Thyroid gland (tissue), 4 donors: ENCODE measurements at regions not wholly inside any gene's neighbourhood (a gene's known extent, or its start where the extent isn't known, plus 50 kb on each side); places are given as distances from the start of the nearest gene placed in this dataset.

Experiments
- DNase-seq, 2 donors: peaks; one replicate each; pipeline ENCODE4 v3.0.0-alpha.2; 2019
- H3K27ac ChIP-seq, 3 donors: fragments of 200-600 bp; sonication (generic); 1 replicate in 2 of 3; 2 replicates in 1 of 3; pipeline ENCODE4 v1.5.1; 2016 to 2019; ENCODE audit warnings: mild to moderate bottlenecking in 1 of 3, moderate library complexity in 1 of 3
- H3K27me3 ChIP-seq: fragments of 200-600 bp; sonication (generic); one replicate; pipeline ENCODE4 v1.5.1; 2019
- H3K36me3 ChIP-seq, 2 donors: fragments of 200-600 bp; sonication (generic); one replicate each; pipeline ENCODE4 v1.5.1; 2016 to 2019
- H3K4me1 ChIP-seq, 2 donors: fragments of 200-600 bp; sonication (generic); one replicate each; pipeline ENCODE4 v1.5.1; 2017 to 2019
- H3K4me3 ChIP-seq, 3 donors: fragments of 200-600 bp; sonication (generic); replicated peaks in 1 of 3; 1 replicate in 2 of 3; 2 replicates in 1 of 3; pipeline ENCODE4 v1.5.1; 2016; ENCODE audit warnings: mild to moderate bottlenecking in 1 of 3
- H3K9me3 ChIP-seq: fragments of 200-600 bp; sonication (generic); one replicate; pipeline ENCODE4 v1.5.1; 2017
- CTCF ChIP-seq, 6 experiments: fragments of 200-600 bp in 3 of 6; fragments of 450-650 bp in 3 of 6; sonication (generic) in 3 of 6; IDR thresholded peaks; one replicate each; pipeline ENCODE4 v1.5.1; 2016 to 2019; ENCODE audit warnings: antibody characterized with exemption in 6 of 6, mild to moderate bottlenecking in 2 of 6, inconsistent platforms in 1 of 6, moderate library complexity in 1 of 6
- POLR2A ChIP-seq, 2 donors: fragments of 450-650 bp; IDR thresholded peaks; one replicate each; pipeline ENCODE4 v1.6.1; 2017; ENCODE audit warnings: antibody characterized with exemption in 2 of 2, mild to moderate bottlenecking in 2 of 2, moderate library complexity in 1 of 2
- WGBS, 2 donors: methylation state at CpG; one replicate each; pipeline ENCODE4 v1.1.5; 2017; 5-methylcytosine and 5-hydroxymethylcytosine counted together
- intact Hi-C: fragments of 100-400 bp; cut with DNase I; formaldehyde crosslinking; loops from one replicate; pipeline ENCODE4 v1.15.1; 2023

GRCh38 chr15:39430389-39430788 lies 150.5 kb upstream of the THBS1 start:
- no peak overlapping the region for H3K27ac ChIP-seq
- no peak overlapping the region for H3K4me3 ChIP-seq
- no peaks in the 10 kb centered on the region for H3K27me3 ChIP-seq
- intact Hi-C loops = no loop called here
- no peak for TF ChIP-seq CTCF (IDR thresholded peaks at IDR 0.05)
- no peak for TF ChIP-seq POLR2A (IDR thresholded peaks at IDR 0.05)
- no peaks in the 10 kb centered on the region for H3K9me3 ChIP-seq
- no peak for DNase-seq
- H3K36me3 ChIP-seq = no peaks in the 10 kb centered on the region
- H3K4me1 ChIP-seq = peaks cover 20 to 32% of the 10 kb centered on the region in 2 donors
- 72 to 73% methylated on average over 3 of the region's 3 CpGs for WGBS, 2 donors

GRCh38 chr15:39431376-39431775 lies 149.5 kb upstream of the THBS1 start:
- peaks cover 20 to 32% of the 10 kb centered on the region in 2 donors for H3K4me1 ChIP-seq
- intact Hi-C loops = no loop called here

GRCh38 chr15:39432026-39432425 lies 148.9 kb upstream of the THBS1 start:
- no peak overlapping the region for H3K4me3 ChIP-seq
- no peaks in the 10 kb centered on the region for H3K27me3 ChIP-seq
- intact Hi-C loops = no loop called here
- WGBS, 2 donors = 61 to 73% methylated on average over 1 of the region's 1 CpG
- TF ChIP-seq POLR2A (IDR thresholded peaks at IDR 0.05) = no peak
- DNase-seq = no peak
- no peaks in the 10 kb centered on the region for H3K9me3 ChIP-seq
- peaks cover 20 to 32% of the 10 kb centered on the region in 2 donors for H3K4me1 ChIP-seq
- no peaks in the 10 kb centered on the region for H3K36me3 ChIP-seq
- no peak overlapping the region for H3K27ac ChIP-seq

More at GRCh38 chr15:39431376-39431775, 149.5 kb upstream of the THBS1 start:
- no peaks in the 10 kb centered on the region for H3K36me3 ChIP-seq
- H3K27me3 ChIP-seq = no peaks in the 10 kb centered on the region
- no peak overlapping the region for H3K4me3 ChIP-seq
- 52 to 66% methylated on average over 1 of the region's 1 CpG for WGBS, 2 donors
- H3K27ac ChIP-seq = no peak overlapping the region
- no peak for TF ChIP-seq POLR2A (IDR thresholded peaks at IDR 0.05)
- no peak for TF ChIP-seq CTCF (IDR thresholded peaks at IDR 0.05)
- no peak for DNase-seq
- H3K9me3 ChIP-seq = no peaks in the 10 kb centered on the region

DNA sequence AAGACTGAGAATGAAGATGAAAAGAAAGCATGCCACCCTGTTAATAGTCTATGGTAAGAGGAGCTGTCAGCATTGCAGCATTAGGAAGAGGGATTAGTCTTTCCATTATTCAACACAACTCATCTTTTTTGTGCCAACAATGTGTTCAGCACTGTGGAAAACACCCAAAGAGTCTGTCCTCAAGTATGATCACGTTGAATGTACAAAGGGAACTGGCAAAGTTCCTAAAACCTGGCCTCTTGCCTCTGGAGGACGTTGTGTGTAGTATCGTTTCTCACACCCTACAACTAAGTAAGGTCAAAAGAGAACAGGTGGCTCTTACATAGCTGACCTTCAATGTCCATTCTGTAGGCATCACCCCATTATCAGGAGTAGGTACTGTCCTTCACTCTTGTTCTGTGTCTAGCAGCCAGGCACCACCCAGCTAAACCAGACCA lies 147.9 kb upstream of the THBS1 start:
- peaks cover 20 to 32% of the 10 kb centered on the region in 2 donors for H3K4me1 ChIP-seq
- DNase-seq = no peak
- no peaks in the 10 kb centered on the region for H3K9me3 ChIP-seq
- no peak overlapping the region for H3K27ac ChIP-seq
- WGBS, 2 donors = 21 to 29% methylated on average over 3 of the region's 3 CpGs
- no peak for TF ChIP-seq CTCF (IDR thresholded peaks at IDR 0.05)
- TF ChIP-seq POLR2A (IDR thresholded peaks at IDR 0.05) = no peak
- H3K4me3 ChIP-seq = no peak overlapping the region
- no peaks in the 10 kb centered on the region for H3K36me3 ChIP-seq
- intact Hi-C loops = no loop called here
- H3K27me3 ChIP-seq = no peaks in the 10 kb centered on the region

DNA sequence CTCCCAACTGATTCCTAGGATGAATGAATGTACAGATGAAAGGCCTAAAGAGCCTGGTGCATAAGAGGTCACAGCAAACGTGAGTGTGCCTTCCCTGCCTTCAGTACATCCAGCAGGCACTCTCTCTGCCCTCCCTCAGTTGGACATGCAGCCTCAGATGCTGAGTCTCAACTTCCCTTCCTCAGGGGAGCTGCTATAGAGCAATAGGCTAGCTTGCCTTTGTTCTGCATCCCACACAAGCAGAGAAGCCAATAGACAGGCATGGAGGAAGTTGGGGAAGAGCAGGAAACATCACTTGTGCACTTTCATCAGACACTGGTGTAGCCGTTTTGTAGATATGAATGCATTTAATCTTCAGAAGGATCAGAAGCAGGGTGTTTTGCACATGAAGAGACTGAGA lies 147.5 kb upstream of the THBS1 start:
- 53 to 54% methylated on average over 2 of the region's 2 CpGs for WGBS, 2 donors
- no peak overlapping the region for H3K27ac ChIP-seq
- no peak for TF ChIP-seq POLR2A (IDR thresholded peaks at IDR 0.05)
- no peak for TF ChIP-seq CTCF (IDR thresholded peaks at IDR 0.05)
- peaks cover 20 to 32% of the 10 kb centered on the region in 2 donors for H3K4me1 ChIP-seq
- no peak for DNase-seq
- H3K27me3 ChIP-seq = no peaks in the 10 kb centered on the region
- no peaks in the 10 kb centered on the region for H3K36me3 ChIP-seq
- intact Hi-C loops = no loop called here
- H3K4me3 ChIP-seq = no peak overlapping the region
- H3K9me3 ChIP-seq = no peaks in the 10 kb centered on the region

- intact Hi-C loops = no loop called here
- H3K9me3 ChIP-seq = no peaks in the 10 kb centered on the region
- no peak overlapping the region for H3K27ac ChIP-seq
- H3K4me3 ChIP-seq = no peak overlapping the region
- WGBS, 2 donors = 34 to 38% methylated on average over 4 of the region's 4 CpGs
- no peaks in the 10 kb centered on the region for H3K36me3 ChIP-seq
- TF ChIP-seq CTCF (IDR thresholded peaks at IDR 0.05) = no peak
- no peak for TF ChIP-seq POLR2A (IDR thresholded peaks at IDR 0.05)
- DNase-seq = no peak
- no peaks in the 10 kb centered on the region for H3K27me3 ChIP-seq
- peaks cover 20 to 32% of the 10 kb centered on the region in 2 donors for H3K4me1 ChIP-seq
Measured at GRCh38 chr15:39434163-39434562, 146.7 kb upstream of the THBS1 start.
